BE2C (cell line): ENCODE measurements at regions not wholly inside any gene's neighbourhood (a gene's known extent, or its start where the extent isn't known, plus 50 kb on each side); places are given as distances from the start of the nearest gene placed in this dataset.

ENCODE experiments used
- DNase-seq: peaks from one replicate; pipeline ENCODE4 v3.0.0-alpha.2; 2020
- H3K27me3 ChIP-seq: fragments of 250-450 bp; sonication (Bioruptor Pico); 2 replicates; pipeline ENCODE4 v1.5.1; 2020; ENCODE audit warnings: mild to moderate bottlenecking
- H3K36me3 ChIP-seq: fragments of 250-450 bp; sonication (Bioruptor Pico); 2 replicates; pipeline ENCODE4 v1.5.1; 2020; ENCODE audit warnings: mild to moderate bottlenecking
- H3K4me1 ChIP-seq: fragments of 250-450 bp; sonication (Bioruptor Pico); 2 replicates; pipeline ENCODE4 v1.5.1; 2020
- H3K4me3 ChIP-seq: 2 replicates; pipeline ENCODE4 v1.5.1; 2011; ENCODE audit warnings: low read depth, low read length
- H3K9me3 ChIP-seq: fragments of 250-450 bp; sonication (Bioruptor Pico); 2 replicates; pipeline ENCODE4 v1.5.1; 2020
- CTCF ChIP-seq: IDR thresholded peaks from 2 replicates; pipeline ENCODE4 v1.5.1; 2012; ENCODE audit warnings: mild to moderate bottlenecking, low read depth, low read length

DNA sequence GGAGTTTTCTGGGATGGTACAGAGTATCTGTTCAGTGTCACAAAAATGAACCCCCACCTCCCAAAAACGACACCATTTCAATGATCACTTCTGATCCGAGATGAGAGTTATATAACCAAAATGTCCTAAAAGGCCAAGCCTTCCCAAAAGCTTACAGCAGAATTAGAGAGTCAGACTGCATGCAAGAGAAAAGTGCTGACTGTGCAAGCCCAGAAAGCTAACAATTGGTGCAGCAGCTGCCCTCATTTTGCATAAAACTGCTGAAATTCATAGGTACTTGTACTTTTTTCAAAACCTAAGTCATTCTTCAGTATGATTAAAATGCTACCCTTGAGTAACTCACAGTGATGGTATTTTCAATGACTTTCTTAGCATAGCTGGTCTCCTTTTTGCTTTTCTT, 819.6 kb upstream of the ARGLU1 start:
- no peak for TF ChIP-seq CTCF
- H3K9me3 ChIP-seq = no peaks in the 10 kb centered on the region
- H3K27me3 ChIP-seq = no peaks in the 10 kb centered on the region
- DNase-seq = no peak
- H3K4me1 ChIP-seq = peaks cover 26% of the 10 kb centered on the region
- H3K36me3 ChIP-seq = no peaks in the 10 kb centered on the region
- no peak overlapping the region for H3K4me3 ChIP-seq

GRCh38 chr13:107379407-107380155, 811.6 kb upstream of the ARGLU1 start:
- no peak for TF ChIP-seq CTCF
- Histone ChIP-seq H3K9me3 (no peaks in the 10 kb centered on the region), H3K36me3 (no peaks in the 10 kb centered on the region), H3K27me3 (no peaks in the 10 kb centered on the region), H3K4me1 (peaks cover 41% of the 10 kb centered on the region), H3K4me3 (no peak overlapping the region)
- DNase-seq = no peak

- peaks cover 55% of the 10 kb centered on the region for H3K4me1 ChIP-seq
- H3K27me3 ChIP-seq = no peaks in the 10 kb centered on the region
- no peak for TF ChIP-seq CTCF
- peak; percentile 82 for DNase-seq
- H3K4me3 ChIP-seq = peak overlapping the region; percentile 33
- H3K9me3 ChIP-seq = no peaks in the 10 kb centered on the region
- H3K36me3 ChIP-seq = no peaks in the 10 kb centered on the region
These were observed 808.6 kb upstream of the ARGLU1 start for GRCh38 chr13:107376341-107377125.

DNA sequence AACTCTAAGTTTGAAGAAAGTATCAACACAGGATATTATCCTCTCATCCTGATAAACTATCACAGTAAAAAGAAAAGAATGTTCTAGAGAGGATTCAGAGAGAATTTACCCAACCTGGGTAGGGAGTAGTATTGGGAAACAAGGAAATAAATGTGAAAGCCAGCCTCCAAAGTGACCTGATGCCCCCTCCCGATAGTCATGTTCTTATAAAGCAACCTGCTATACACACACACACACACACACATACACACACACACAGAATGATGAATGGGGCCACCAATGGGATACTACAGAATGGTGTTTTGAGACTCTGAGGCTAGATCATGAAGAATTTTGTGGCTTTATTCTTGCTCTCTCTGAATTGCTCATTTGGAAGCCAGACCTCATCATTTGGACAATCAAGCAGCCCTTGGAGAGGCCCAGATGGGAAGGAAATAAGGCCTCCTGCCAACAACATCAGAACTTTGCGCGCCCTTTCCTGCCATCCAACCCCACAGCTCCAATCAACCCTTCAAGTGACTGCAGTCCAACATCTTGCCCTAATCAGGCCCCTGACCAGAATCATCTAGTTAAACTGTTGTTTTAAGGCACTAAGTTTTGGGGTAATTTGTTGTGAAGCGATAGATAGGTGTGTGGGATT, 807.9 kb upstream of the ARGLU1 start:
- DNase-seq = peak; percentile 53
- TF ChIP-seq CTCF = no peak

GRCh38 chr13:107374038-107374437, 806.1 kb upstream of the ARGLU1 start:
- H3K4me3 ChIP-seq = no peak overlapping the region
- no peak for TF ChIP-seq CTCF
- no peak for DNase-seq

More for the DNA sequence above, 807.9 kb upstream of the ARGLU1 start:
- no peaks in the 10 kb centered on the region for H3K36me3 ChIP-seq
- peak overlapping the region; percentile 18 for H3K4me3 ChIP-seq
- peaks cover 55% of the 10 kb centered on the region for H3K4me1 ChIP-seq
- no peaks in the 10 kb centered on the region for H3K9me3 ChIP-seq
- H3K27me3 ChIP-seq = no peaks in the 10 kb centered on the region

More at GRCh38 chr13:107374038-107374437, 806.1 kb upstream of the ARGLU1 start:
- Histone ChIP-seq H3K27me3 (no peaks in the 10 kb centered on the region), H3K4me1 (peaks cover 48% of the 10 kb centered on the region), H3K9me3 (no peaks in the 10 kb centered on the region), H3K36me3 (no peaks in the 10 kb centered on the region)
